ENCODE measurements at regions not wholly inside any gene's neighbourhood (a gene's known extent, or its start where the extent isn't known, plus 50 kb on each side); places are given as distances from the start of the nearest gene placed in this dataset.

DNA sequence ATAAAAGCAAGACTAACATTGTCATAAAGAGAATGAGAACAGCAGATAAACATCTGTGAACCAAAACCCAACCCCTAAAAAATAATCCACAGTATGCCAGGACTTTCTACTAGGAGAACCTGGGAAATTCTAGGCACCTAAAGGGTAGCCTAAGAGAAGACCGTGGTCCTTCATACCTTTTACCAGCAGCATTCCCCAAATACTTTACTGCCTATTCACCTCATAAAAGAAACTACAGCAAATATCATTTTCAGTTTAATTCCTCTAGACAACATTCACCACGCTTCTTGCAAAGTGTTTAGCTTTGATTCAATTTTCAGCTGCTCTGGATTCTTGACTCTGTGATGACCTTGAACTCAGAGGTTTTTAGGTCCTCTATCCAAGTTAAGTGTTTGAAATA is 1180.7 kb upstream of the B3GALT2 start:
- no peak overlapping the region for H3K4me3 ChIP-seq
- no peak overlapping the region for H3K27ac ChIP-seq
- no peaks in the 10 kb centered on the region for H3K4me1 ChIP-seq
- ChIA-PET POLR2A (no interaction called here), CTCF (no interaction called here)
- DNase-seq (ENCODE audit: low read depth in 1 of 2, low spot score in 1 of 2) (no peak), ATAC-seq (no peak), FAIRE-seq (no peak)
- TF ChIP-seq CBX8 (IDR thresholded peaks at IDR 0.05) (no peak), ZFP36 (IDR thresholded peaks at IDR 0.05; ENCODE audit: borderline replicate concordance, partially characterized antibody) (no peak), PHF8 (IDR thresholded peaks at IDR 0.05; ENCODE audit: borderline replicate concordance, low read depth) (no peak), KDM5A (IDR thresholded peaks at IDR 0.05) (no peak), EHMT2 (IDR thresholded peaks at IDR 0.05; ENCODE audit: low read depth) (no peak), FOXS1 (CRISPR knock-in tag; IDR thresholded peaks at IDR 0.05) (no peak), CHD2 (IDR thresholded peaks at IDR 0.05; ENCODE audit: low read length, partially characterized antibody) (no peak), MAX (IDR thresholded peaks at IDR 0.05) (no peak), ESRRA (IDR thresholded peaks at IDR 0.05; ENCODE audit: borderline replicate concordance, low read length) (no peak), ZNF302 (CRISPR knock-in tag; IDR thresholded peaks at IDR 0.05) (no peak), JUN (IDR thresholded peaks at IDR 0.05) (no peak), HOXB13 (CRISPR knock-in tag; IDR thresholded peaks at IDR 0.05; ENCODE audit: low read depth) (no peak), HES2 (IDR thresholded peaks at IDR 0.05) (no peak), BCL3 (IDR thresholded peaks at IDR 0.05) (no peak), FOSL2 (IDR thresholded peaks at IDR 0.05) (no peak), FOSL2 (CRISPR knock-in tag; IDR thresholded peaks at IDR 0.05) (no peak), TFCP2L1 (CRISPR knock-in tag; IDR thresholded peaks at IDR 0.05) (no peak)
- TF ChIP-seq, protein P1, sequence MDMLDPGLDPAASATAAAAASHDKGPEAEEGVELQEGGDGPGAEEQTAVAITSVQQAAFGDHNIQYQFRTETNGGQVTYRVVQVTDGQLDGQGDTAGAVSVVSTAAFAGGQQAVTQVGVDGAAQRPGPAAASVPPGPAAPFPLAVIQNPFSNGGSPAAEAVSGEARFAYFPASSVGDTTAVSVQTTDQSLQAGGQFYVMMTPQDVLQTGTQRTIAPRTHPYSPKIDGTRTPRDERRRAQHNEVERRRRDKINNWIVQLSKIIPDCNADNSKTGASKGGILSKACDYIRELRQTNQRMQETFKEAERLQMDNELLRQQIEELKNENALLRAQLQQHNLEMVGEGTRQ (IDR thresholded peaks at IDR 0.05), result no peak
- TF ChIP-seq, protein P2, sequence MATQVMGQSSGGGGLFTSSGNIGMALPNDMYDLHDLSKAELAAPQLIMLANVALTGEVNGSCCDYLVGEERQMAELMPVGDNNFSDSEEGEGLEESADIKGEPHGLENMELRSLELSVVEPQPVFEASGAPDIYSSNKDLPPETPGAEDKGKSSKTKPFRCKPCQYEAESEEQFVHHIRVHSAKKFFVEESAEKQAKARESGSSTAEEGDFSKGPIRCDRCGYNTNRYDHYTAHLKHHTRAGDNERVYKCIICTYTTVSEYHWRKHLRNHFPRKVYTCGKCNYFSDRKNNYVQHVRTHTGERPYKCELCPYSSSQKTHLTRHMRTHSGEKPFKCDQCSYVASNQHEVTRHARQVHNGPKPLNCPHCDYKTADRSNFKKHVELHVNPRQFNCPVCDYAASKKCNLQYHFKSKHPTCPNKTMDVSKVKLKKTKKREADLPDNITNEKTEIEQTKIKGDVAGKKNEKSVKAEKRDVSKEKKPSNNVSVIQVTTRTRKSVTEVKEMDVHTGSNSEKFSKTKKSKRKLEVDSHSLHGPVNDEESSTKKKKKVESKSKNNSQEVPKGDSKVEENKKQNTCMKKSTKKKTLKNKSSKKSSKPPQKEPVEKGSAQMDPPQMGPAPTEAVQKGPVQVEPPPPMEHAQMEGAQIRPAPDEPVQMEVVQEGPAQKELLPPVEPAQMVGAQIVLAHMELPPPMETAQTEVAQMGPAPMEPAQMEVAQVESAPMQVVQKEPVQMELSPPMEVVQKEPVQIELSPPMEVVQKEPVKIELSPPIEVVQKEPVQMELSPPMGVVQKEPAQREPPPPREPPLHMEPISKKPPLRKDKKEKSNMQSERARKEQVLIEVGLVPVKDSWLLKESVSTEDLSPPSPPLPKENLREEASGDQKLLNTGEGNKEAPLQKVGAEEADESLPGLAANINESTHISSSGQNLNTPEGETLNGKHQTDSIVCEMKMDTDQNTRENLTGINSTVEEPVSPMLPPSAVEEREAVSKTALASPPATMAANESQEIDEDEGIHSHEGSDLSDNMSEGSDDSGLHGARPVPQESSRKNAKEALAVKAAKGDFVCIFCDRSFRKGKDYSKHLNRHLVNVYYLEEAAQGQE (IDR thresholded peaks at IDR 0.05), result no peak
- TF ChIP-seq, protein P3, sequence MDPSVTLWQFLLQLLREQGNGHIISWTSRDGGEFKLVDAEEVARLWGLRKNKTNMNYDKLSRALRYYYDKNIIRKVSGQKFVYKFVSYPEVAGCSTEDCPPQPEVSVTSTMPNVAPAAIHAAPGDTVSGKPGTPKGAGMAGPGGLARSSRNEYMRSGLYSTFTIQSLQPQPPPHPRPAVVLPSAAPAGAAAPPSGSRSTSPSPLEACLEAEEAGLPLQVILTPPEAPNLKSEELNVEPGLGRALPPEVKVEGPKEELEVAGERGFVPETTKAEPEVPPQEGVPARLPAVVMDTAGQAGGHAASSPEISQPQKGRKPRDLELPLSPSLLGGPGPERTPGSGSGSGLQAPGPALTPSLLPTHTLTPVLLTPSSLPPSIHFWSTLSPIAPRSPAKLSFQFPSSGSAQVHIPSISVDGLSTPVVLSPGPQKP (IDR thresholded peaks at IDR 0.05; ENCODE audit: low read depth, low read length), result no peak
- no peaks in the 10 kb centered on the region for H3K9me3 ChIP-seq
- 25% methylated on average over 2 of the region's 2 CpGs for WGBS (ENCODE audit: missing lambda C conversion rate)
- no peak overlapping the region; the same call in 2 of the 3 replicates for H3K4me2 ChIP-seq

- Histone ChIP-seq H3K4me1 (no peaks in the 10 kb centered on the region), H3K4me3 (no peak overlapping the region), H3K9me3 (no peaks in the 10 kb centered on the region), H3K27ac (no peak overlapping the region), H3K4me2 (no peak overlapping the region; the same call in 2 of the 3 replicates)
- ATAC-seq, result no peak
- WGBS (ENCODE audit: missing lambda C conversion rate), result 27% methylated on average over 1 of the region's 1 CpG
- DNase-seq (ENCODE audit: low read depth in 1 of 2, low spot score in 1 of 2), result no peak
- CTCF ChIA-PET, result no interaction called here
- POLR2A ChIA-PET, result no interaction called here
- TF ChIP-seq SREBF2 (IDR thresholded peaks at IDR 0.05) (no peak), CEBPB (IDR thresholded peaks at IDR 0.05) (no peak), SMC3 (IDR thresholded peaks at IDR 0.05) (no peak), RARB (CRISPR knock-in tag; IDR thresholded peaks at IDR 0.05) (no peak), HEYL (CRISPR knock-in tag; IDR thresholded peaks at IDR 0.05) (no peak), NPAS2 (CRISPR knock-in tag; IDR thresholded peaks at IDR 0.05; ENCODE audit: borderline replicate concordance) (no peak), MAZ (IDR thresholded peaks at IDR 0.05; ENCODE audit: borderline replicate concordance, low read depth, low read length) (no peak), RFX5 (IDR thresholded peaks at IDR 0.05) (no peak), GATA3 (IDR thresholded peaks at IDR 0.05; ENCODE audit: borderline replicate concordance) (no peak), EHMT2 (IDR thresholded peaks at IDR 0.05; ENCODE audit: low read depth) (no peak)
- no peak for FAIRE-seq
Observed at GRCh38 chr1:194366705-194367104, 1180.3 kb upstream of the B3GALT2 start.

Measured in A549 (cell line).